Fibroblast of the conjunctiva (primary cell): ENCODE measurements at regions not wholly inside any gene's neighbourhood (a gene's known extent, or its start where the extent isn't known, plus 50 kb on each side); places are given as distances from the start of the nearest gene placed in this dataset.
"Not testable (repeated sequence)": the region's sequence is repeated elsewhere in the genome, so short reads cannot be mapped to it uniquely, and the experiment has no call there.

Experiments
- DNase-seq: peaks from one replicate; pipeline ENCODE4 v3.0.0-alpha.2; 2010; ENCODE audit warnings: low read depth

DNA sequence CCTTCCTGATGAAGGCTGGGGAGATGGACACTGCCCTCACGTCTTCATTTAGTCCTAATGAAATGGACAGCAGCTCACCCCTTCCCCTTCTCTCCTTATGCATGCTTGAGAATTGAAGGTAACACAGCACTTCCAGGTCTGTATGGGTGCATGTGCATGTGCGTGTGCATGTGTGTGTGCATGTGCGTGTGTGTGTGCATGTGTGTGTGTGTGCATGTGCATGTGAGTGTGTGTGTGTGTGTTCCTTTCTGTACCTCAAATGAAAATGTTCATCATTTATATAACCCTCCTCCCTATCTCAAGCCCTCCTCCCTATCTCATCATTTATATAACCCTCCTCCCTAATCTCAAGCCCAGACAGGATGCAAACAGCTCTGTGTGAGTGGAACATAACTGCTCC lies 444.8 kb downstream of the MAT2B start:
- DNase-seq, result no peak

DNA sequence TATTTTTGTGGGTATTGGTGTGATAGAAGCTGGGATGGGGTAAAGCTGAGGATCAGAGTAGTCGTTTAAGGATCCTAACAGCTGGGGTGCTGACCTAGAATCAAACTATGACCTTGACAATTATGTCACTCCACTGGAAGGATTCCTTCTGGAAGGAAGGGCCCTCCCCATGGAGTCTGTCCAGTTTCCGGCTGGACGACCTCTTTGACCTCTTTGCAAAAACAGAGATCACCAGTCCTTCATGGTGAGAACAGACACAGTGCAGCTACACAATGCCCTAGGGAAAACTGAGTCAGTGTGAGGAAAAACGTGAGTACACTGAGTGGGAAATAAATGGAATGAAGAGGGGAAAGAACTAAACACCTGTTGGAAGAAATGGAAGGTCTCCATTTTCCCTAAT lies 445.6 kb downstream of the MAT2B start:
- DNase-seq, result no peak

GRCh38 chr5:163953901-163954300 lies 448.5 kb downstream of the MAT2B start:
- no peak for DNase-seq

GRCh38 chr5:163961230-163961629 lies 455.8 kb downstream of the MAT2B start:
- not testable (repeated sequence) for DNase-seq

- DNase-seq, result no peak
These were observed 458.5 kb downstream of the MAT2B start for GRCh38 chr5:163963881-163964280.

GRCh38 chr5:163964671-163965070 lies 459.3 kb downstream of the MAT2B start:
- no peak for DNase-seq

- no peak for DNase-seq
These were observed 461.8 kb downstream of the MAT2B start for GRCh38 chr5:163967268-163967667.

DNA sequence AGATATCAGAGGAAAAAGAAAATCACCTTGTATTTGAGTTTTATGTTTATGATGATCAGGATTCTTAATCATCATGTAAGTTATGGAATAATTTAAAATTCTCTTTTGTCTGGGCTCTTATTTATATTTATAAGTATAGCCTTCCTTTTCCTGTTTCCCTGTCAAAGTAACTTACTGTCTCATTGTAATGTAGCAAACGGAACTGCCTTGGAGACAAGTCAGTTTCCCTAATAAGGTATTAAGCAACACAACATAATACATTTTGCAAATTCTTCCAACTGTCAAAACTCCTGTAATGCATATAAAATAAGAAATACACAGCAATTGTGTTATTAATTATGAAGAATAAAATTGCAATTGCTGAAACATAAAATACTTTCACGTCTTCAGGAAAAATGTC lies 463.2 kb downstream of the MAT2B start:
- no peak for DNase-seq

GRCh38 chr5:163976696-163977095 lies 471.3 kb downstream of the MAT2B start:
- DNase-seq, result no peak

GRCh38 chr5:163978897-163979296 lies 473.5 kb downstream of the MAT2B start:
- no peak for DNase-seq

GRCh38 chr5:163988566-163988965 lies 483.1 kb downstream of the MAT2B start:
- no peak for DNase-seq

GRCh38 chr5:163993126-163993525 lies 487.7 kb downstream of the MAT2B start:
- DNase-seq, result no peak

GRCh38 chr5:163995206-163995605 lies 489.8 kb downstream of the MAT2B start:
- no peak for DNase-seq

- no peak for DNase-seq
These were observed 492.5 kb downstream of the MAT2B start for GRCh38 chr5:163997965-163998364.

GRCh38 chr5:164000241-164000640 lies 494.8 kb downstream of the MAT2B start:
- DNase-seq, result no peak

DNA sequence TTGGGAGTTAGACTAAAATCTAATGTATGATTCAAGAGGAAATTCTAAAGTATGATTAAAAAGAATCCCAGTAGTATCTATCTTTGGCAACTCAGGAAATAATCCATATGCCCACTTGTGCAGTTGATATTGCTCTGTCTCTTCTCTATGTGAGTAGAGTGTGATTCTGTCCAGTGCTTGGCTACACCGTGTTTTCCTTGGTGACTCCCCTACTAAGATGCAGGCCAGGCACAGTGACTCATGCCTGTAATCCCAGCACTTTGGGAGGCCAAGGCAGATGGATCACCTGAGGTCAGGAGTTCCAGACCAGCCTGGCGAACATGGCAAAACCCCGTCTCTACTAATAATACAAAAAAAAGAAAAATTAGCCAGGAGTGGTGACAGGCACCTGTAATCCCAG lies 495.4 kb downstream of the MAT2B start:
- no peak for DNase-seq

DNA sequence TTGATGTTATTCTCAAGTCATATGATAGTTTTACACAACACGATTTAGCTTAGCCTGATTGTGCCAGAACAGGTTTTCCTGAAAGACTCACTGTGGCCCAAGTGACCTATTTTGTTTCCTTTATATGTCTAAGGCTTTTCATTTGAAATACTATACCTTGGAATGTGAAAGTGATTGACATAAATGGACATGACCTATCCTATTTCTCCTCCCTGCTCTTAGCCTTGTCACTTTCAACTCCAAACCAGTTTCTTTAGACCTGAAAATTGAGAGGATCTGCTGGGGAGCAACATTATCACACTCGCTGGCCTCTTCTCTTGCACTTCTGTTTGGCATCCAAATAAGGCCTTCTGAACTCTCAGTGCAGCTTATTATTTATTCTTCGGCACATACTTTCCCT lies 496.8 kb downstream of the MAT2B start:
- no peak for DNase-seq

- DNase-seq, result no peak
These were observed 497.2 kb downstream of the MAT2B start for GRCh38 chr5:164002628-164003027.

DNA sequence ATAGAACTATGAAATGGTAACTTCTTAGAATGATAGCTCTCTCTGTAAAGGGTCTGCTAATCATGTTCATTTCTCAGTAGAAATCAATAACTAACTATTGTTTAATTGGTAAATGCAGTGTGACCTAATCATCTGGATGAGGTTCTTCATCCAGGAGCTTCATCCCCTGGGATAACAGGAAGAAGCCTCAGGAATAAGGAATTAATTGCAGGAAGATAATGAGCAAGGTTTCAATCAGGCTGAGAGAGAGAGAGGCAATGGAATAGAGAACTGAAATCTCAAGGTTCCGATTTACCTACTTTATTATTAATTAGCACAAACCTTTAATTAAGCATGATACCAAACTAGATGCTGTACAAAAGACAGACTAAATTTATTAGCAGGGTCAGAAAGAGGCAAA lies 499.7 kb downstream of the MAT2B start:
- no peak for DNase-seq

GRCh38 chr5:164007064-164007463 lies 501.6 kb downstream of the MAT2B start:
- DNase-seq, result no peak

GRCh38 chr5:164009621-164010020 lies 504.2 kb downstream of the MAT2B start:
- DNase-seq, result no peak

DNA sequence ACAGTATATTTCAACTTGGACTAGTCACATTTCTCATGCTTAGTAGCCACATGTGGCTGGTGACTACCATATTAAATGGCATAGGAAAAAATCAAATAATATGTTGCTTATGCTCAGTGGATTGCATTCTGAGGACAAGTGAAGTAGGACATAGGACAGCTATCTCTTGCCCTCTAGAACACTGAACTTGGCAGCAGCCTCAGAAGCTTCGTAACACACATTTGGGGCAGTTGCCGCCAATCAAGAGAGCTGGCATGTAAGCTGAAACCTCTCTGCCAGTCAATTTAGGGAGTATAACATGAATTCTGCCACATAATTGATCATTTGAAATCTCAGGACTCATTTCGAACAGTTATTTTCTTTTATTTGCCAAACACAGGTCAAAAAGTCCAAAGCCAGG lies 505.5 kb downstream of the MAT2B start:
- no peak for DNase-seq

DNA sequence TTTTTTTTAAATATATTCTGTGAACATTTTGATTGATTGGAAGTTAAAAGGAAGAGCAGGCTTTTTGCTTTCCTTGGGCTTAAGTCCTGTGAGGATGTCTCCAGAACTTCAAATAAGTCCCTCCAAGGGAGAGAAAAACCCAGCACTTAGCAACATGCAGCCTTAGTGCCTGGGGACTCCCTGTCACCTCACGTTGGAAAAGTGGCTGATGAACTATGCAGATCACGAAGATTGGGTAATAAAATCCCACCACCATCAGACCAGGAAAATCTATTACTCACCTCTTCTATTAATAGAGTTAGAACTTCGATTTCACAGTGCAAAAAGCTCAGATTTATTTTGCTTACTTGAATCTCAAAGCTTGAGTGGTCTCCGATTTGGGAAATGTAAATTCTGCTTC lies 507.0 kb downstream of the MAT2B start:
- DNase-seq, result no peak

DNA sequence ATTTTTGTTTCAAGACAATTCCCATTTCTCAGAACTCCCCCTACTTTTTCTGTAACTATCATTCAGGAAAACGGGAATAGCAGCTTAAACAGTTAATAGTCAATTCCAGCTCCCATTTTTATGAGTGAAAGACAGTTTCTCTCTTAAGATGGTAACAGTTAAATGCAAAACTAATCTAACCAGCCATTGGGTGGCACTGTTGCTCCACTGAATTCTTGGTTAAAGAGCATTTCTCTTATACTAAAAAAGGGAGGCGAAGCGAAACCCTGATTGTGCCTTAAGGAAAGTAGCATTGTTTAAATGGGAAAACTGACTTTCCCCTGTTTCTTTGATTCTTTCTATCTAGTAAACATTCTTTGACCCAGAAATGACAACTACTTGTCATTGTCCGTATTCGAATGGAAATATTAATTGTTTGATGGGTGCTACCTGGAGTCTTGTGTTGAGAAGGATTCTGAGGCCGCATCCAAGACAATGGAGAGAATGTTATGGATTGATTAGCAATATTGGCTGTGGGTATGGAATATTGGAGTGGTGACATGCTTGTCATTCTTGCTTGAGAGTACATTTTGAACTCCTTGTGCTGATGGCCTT lies 507.8 kb downstream of the MAT2B start:
- DNase-seq, result peak; percentile 72

DNA sequence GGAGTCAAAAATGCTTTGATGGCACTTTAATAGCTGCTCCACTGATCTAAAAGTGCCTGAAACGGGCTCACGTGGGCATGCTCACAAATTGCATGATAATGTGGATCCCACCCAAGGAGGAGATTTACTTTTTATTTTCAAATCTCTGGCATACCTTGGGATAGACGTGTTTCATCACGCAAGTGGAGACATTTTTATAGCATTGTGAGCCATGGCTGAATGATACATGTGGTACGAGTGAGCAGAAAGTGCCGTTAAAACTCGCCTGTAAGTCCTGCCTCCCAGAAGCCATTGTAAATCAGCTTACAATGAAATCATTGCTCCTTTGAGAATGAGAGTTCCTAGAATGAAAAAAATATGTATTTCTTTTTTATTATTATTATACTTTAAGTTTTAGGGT lies 514.7 kb downstream of the MAT2B start:
- DNase-seq, result no peak
